WERI-Rb-1 (cell line): ENCODE measurements at regions not wholly inside any gene's neighbourhood (a gene's known extent, or its start where the extent isn't known, plus 50 kb on each side); places are given as distances from the start of the nearest gene placed in this dataset.

ENCODE experiments used
- DNase-seq: peaks from one replicate; pipeline ENCODE4 v3.0.0-alpha.2; 2020
- H3K27ac ChIP-seq: fragments of 250-450 bp; sonication (Bioruptor Pico); 2 replicates; pipeline ENCODE4 v1.5.1; 2020; ENCODE audit warnings: mild to moderate bottlenecking, moderate library complexity
- H3K27me3 ChIP-seq: fragments of 250-450 bp; sonication (Bioruptor Pico); 2 replicates; pipeline ENCODE4 v1.5.1; 2021; ENCODE audit warnings: mild to moderate bottlenecking, low read depth, moderate library complexity; ENCODE audit not compliant: insufficient read depth, severe bottlenecking
- H3K36me3 ChIP-seq: fragments of 250-450 bp; sonication (Bioruptor Pico); 2 replicates; pipeline ENCODE4 v1.5.1; 2020; ENCODE audit warnings: mild to moderate bottlenecking, moderate library complexity
- H3K4me3 ChIP-seq: 2 replicates; pipeline ENCODE4 v1.5.1; 2011; ENCODE audit warnings: low read depth, mild to moderate bottlenecking, control low read depth, low read length
- H3K9me3 ChIP-seq: fragments of 250-450 bp; sonication (Bioruptor Pico); 2 replicates; pipeline ENCODE4 v1.5.1; 2021; ENCODE audit warnings: mild to moderate bottlenecking, moderate library complexity; ENCODE audit not compliant: severe bottlenecking
- CTCF ChIP-seq: IDR thresholded peaks from 2 replicates; pipeline ENCODE4 v1.5.1; 2011; ENCODE audit warnings: low read depth, mild to moderate bottlenecking, control low read depth, inconsistent platforms, low read length

- H3K9me3 ChIP-seq, result no peaks in the 10 kb centered on the region
- no peak for TF ChIP-seq CTCF
- no peak overlapping the region for H3K4me3 ChIP-seq
- H3K27ac ChIP-seq, result no peak overlapping the region
- no peaks in the 10 kb centered on the region for H3K36me3 ChIP-seq
- DNase-seq, result no peak
- no peaks in the 10 kb centered on the region for H3K27me3 ChIP-seq
Measured at GRCh38 chr11:127624306-127624856, 623.8 kb upstream of the KIRREL3 start.

- no peak overlapping the region for H3K27ac ChIP-seq
- no peak for TF ChIP-seq CTCF
- H3K9me3 ChIP-seq, result no peaks in the 10 kb centered on the region
- H3K36me3 ChIP-seq, result no peaks in the 10 kb centered on the region
- no peak overlapping the region for H3K4me3 ChIP-seq
- no peak for DNase-seq
- no peaks in the 10 kb centered on the region for H3K27me3 ChIP-seq
Measured at GRCh38 chr11:127622686-127623085, 622.1 kb upstream of the KIRREL3 start.

GRCh38 chr11:127620671-127621070 lies 620.1 kb upstream of the KIRREL3 start:
- H3K36me3 ChIP-seq, result no peaks in the 10 kb centered on the region

GRCh38 chr11:127619946-127620345 lies 619.4 kb upstream of the KIRREL3 start:
- no peak for TF ChIP-seq CTCF
- no peaks in the 10 kb centered on the region for H3K27me3 ChIP-seq
- DNase-seq, result no peak
- no peaks in the 10 kb centered on the region for H3K9me3 ChIP-seq
- H3K27ac ChIP-seq, result no peak overlapping the region
- H3K36me3 ChIP-seq, result no peaks in the 10 kb centered on the region
- H3K4me3 ChIP-seq, result no peak overlapping the region

More at GRCh38 chr11:127620671-127621070, 620.1 kb upstream of the KIRREL3 start:
- DNase-seq, result no peak
- Histone ChIP-seq H3K9me3 (no peaks in the 10 kb centered on the region), H3K4me3 (no peak overlapping the region), H3K27me3 (no peaks in the 10 kb centered on the region), H3K27ac (no peak overlapping the region)
- TF ChIP-seq CTCF, result no peak

- DNase-seq, result no peak
- H3K9me3 ChIP-seq, result no peaks in the 10 kb centered on the region
- H3K4me3 ChIP-seq, result no peak overlapping the region
- H3K27ac ChIP-seq, result no peak overlapping the region
- no peaks in the 10 kb centered on the region for H3K36me3 ChIP-seq
- TF ChIP-seq CTCF, result no peak
- H3K27me3 ChIP-seq, result no peaks in the 10 kb centered on the region
Measured at GRCh38 chr11:127618721-127619120, 618.2 kb upstream of the KIRREL3 start.

- no peak for TF ChIP-seq CTCF
- Histone ChIP-seq H3K4me3 (no peak overlapping the region), H3K27me3 (no peaks in the 10 kb centered on the region), H3K27ac (no peak overlapping the region), H3K9me3 (no peaks in the 10 kb centered on the region), H3K36me3 (no peaks in the 10 kb centered on the region)
- no peak for DNase-seq
Measured at GRCh38 chr11:127616158-127616557, 615.6 kb upstream of the KIRREL3 start.
